Aorta (tissue), 5 donors: ENCODE measurements at regions not wholly inside any gene's neighbourhood (a gene's known extent, or its start where the extent isn't known, plus 50 kb on each side); places are given as distances from the start of the nearest gene placed in this dataset.

Source experiments
- ATAC-seq: fragments of 200-7000 bp; cut with Tn5 transposase; one replicate; pipeline ENCODE4 v1.9.1; 2022; ENCODE audit warnings: moderate library complexity; ENCODE audit not compliant: low FRiP score
- DNase-seq, 2 donors: peaks; one replicate each; pipeline ENCODE4 v3.0.0-alpha.2; 2020
- H3K27ac ChIP-seq, 2 donors: one replicate each; pipeline ENCODE4 v1.5.1; 2013; ENCODE audit warnings: low read length in 2 of 2, mild to moderate bottlenecking in 2 of 2, moderate library complexity in 2 of 2, control low read depth in 1 of 2, inconsistent platforms in 1 of 2, low read depth in 1 of 2
- H3K27me3 ChIP-seq, 2 donors: one replicate each; pipeline ENCODE4 v1.6.1; 2013; ENCODE audit warnings: control low read depth in 1 of 2, low read length in 1 of 2, mild to moderate bottlenecking in 1 of 2, moderate library complexity in 1 of 2; ENCODE audit not compliant: insufficient read depth in 2 of 2, control insufficient read depth in 1 of 2
- H3K36me3 ChIP-seq, 2 donors: one replicate each; pipeline ENCODE4 v1.6.1; 2013; ENCODE audit warnings: control low read depth in 1 of 2, low read length in 1 of 2, mild to moderate bottlenecking in 1 of 2; ENCODE audit not compliant: insufficient read depth in 2 of 2, control insufficient read depth in 1 of 2
- H3K4me1 ChIP-seq, 2 donors: one replicate each; pipeline ENCODE4 v1.6.1; 2013; ENCODE audit warnings: low read length in 2 of 2, control low read depth in 1 of 2, mild to moderate bottlenecking in 1 of 2, moderate library complexity in 1 of 2; ENCODE audit not compliant: insufficient read depth in 2 of 2, control insufficient read depth in 1 of 2
- H3K4me3 ChIP-seq, 2 donors: one replicate each; pipeline ENCODE4 v1.5.1; 2013; ENCODE audit warnings: low read length in 2 of 2, control low read depth in 1 of 2, mild to moderate bottlenecking in 1 of 2
- H3K9me3 ChIP-seq: one replicate; pipeline ENCODE4 v1.6.1; 2013; ENCODE audit warnings: mild to moderate bottlenecking, low read length; ENCODE audit not compliant: control insufficient read depth
- WGBS, 2 donors: extraction: QIAGEN DNeasy Blood & Tissue Kit; methylation state at CpG; one replicate each; pipeline ENCODE4 v1.1.7; 2013; 5-methylcytosine and 5-hydroxymethylcytosine counted together
- intact Hi-C, 2 donors: fragments of 100-400 bp; cut with DNase I; formaldehyde crosslinking; loops; one replicate each; pipeline versions ENCODE4 v1.14.2 to v1.15.0; 2022
- donor health status: healthy with polysubstance abuse.
- donor health status: Bipolar disorder and iron deficiency.
- donor health status: DM: no; HTN: no; CAD: no.
- donor health status: DM: no; HTN: no; CAD: no.
- donor health status: DM: yes; HTN: yes; CAD: no.

DNA sequence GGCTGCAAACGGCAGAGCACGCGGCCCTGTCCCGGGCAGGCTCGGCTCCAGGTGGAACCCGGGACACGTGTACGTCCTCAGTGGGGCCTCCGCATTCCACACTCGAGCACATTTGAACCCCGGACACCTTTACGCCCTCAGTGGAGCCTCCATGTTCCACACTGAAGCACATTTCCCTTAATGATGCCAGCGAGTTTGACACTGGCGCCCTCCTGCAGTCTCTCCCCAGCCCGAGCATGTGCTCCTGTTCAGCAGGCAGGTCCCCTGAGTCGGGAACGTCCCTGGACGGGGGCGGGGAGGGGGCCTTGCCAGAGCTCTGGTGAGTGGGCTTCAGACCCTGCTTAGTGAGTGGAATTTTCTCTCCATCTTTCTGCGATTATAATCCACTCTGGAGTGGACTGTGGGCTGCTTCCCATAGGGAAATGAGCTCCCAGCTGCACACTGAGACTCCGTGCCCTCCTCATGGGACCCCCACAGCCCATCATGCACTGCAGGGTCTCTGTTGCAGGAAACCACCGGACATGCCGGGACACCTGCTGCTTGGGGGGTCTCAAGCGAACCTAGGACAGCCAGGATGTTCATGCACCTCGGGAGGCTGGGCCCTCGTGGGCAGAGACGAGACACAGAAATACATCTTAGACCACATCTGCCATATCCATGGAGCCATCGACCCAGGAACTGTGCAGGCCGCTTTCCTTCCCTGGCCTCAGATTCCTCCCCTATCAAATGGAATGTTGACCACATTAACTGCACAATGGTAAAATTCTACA is 70.3 kb upstream of the SNTG2 start:
- WGBS, 2 donors, result 85% methylated on average over 29 of the region's 29 CpGs
- ATAC-seq, result no peak
- intact Hi-C loops, result no loop called here

DNA sequence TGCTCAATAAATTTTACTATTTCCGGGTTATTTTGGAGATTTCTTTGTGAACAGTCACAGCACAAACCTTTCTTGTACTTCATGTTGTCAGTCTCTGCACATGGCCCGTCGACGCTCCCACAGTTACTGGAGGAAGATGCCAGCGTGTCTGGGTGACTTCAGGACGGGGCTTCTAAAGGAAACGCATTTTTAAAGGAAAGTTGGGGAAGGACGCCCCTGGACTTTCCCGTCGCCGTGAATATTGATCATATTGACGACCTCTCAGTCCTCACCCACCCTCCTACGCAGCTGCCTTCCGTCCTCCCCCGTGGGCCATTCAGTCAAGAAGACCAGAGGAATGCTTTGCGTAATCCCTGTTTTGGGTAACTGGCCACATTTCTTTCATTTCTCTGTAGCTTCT is 71.1 kb upstream of the SNTG2 start:
- Histone ChIP-seq H3K4me1 (no peaks in the 10 kb centered on the region), H3K4me3 (no peak overlapping the region), H3K9me3 (no peaks in the 10 kb centered on the region), H3K27ac (no peak overlapping the region), H3K27me3 (no peaks in the 10 kb centered on the region), H3K36me3 (no peaks in the 10 kb centered on the region)
- DNase-seq, result no peak
- no peak for ATAC-seq
- intact Hi-C loops, result no loop called here
- WGBS, 2 donors, result 91 to 93% methylated on average over 16 of the region's 16 CpGs

More for the DNA sequence above, 70.3 kb upstream of the SNTG2 start:
- Histone ChIP-seq H3K36me3 (no peaks in the 10 kb centered on the region), H3K27ac (no peak overlapping the region), H3K9me3 (no peaks in the 10 kb centered on the region), H3K4me3 (no peak overlapping the region), H3K27me3 (no peaks in the 10 kb centered on the region), H3K4me1 (no peaks in the 10 kb centered on the region)
- peak in 1 of 2 donors; percentile 60 for DNase-seq

DNA sequence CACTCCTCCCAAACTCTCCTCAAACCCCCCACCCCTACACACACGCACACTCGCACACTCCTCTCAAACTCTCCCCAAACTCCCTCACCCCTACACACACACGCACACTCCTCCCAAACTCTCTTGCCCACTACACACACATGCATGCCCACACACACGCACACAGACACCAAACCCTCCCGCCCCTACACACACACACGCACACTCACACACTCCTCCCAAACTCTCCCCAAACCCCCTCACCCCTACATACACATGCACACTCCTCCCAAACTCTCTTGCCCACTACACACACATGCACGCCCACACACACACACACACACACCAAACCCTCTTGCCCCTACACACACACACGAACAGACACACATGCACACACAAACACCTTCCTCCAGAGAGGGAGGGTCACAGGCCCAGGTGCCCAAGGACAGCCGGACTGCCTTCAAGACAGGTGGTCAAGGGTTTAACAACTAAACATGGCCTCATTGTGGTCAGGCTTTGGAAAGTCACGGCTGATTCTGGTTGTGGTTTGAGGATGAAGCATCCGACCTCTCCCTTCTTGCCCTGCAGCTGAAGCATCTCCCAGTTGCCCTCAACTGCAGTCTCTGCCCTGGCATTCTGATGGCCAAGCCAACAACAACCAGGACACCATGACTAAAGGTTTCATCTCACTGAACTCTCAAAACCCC is 72.3 kb upstream of the SNTG2 start:
- H3K36me3 ChIP-seq, result no peaks in the 10 kb centered on the region
- 87 to 88% methylated on average over 11 of the region's 11 CpGs for WGBS, 2 donors
- ATAC-seq, result no peak

DNA sequence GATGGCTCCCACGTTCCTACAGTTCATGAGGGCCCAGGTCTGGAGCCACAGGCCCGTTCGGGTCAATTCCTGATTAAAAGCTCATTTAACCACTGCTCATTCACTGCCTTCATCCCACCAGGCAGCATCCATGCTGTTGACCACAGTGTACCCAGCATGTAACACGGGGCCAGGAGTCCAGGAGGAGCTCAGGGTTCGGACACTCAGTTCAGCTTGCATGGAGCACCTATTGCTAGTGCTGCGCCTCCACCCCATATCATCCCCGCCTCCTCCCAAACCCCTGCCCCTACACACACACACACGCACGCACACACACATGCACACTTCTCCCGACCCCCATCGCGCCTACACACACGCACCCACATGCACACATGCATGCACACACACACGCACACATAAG is 72.9 kb upstream of the SNTG2 start:
- no peak overlapping the region for H3K4me3 ChIP-seq

More for the DNA sequence above, 72.3 kb upstream of the SNTG2 start:
- Histone ChIP-seq H3K4me3 (no peak overlapping the region), H3K27me3 (no peaks in the 10 kb centered on the region), H3K9me3 (no peaks in the 10 kb centered on the region), H3K4me1 (no peaks in the 10 kb centered on the region), H3K27ac (no peak overlapping the region)
- DNase-seq, result no peak
- intact Hi-C loops, result no loop called here

DNA sequence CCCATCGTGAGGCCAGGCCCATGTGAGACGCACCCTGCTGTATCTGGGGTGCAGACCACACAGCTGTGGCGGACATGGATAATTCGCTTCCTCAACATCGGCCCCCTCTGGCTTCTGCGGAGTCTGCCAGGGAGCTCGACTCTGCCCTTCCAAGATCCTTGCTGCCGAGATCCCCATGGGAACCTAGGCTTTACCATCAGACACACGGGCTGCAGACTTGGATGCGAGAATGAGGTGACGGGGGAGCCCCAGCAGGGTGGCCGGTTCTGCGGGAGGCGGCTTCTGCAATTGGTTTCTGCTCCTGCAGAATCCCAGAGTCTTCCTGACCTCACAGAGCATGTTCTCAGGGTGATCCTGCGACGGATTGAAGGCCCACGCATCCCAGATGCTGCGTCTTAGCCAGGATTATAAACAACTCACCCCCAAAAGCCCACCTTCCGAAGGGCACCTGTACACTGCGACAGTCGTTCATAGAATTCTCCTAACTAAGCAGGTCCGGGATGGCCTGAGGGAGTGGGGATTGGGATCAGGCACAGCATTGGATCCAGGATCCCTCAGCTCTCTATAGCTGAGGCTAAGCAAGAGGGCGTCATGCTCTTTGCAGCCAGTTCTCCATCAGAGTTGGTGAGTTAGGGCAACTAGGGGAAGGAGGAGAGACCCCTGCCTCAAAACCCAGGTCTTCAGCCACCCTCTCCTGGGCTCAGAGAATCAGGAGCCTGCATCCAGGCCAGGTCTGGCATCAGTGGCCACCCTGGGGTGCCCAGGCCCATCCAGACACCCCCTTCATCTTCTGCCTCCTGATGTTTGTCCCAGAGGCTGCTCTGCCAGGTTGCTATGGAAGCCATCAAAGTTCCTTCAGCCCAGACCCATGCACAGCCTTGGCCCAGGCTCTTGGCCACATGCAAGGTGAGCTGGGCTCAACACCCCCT is 74.7 kb upstream of the SNTG2 start:
- ATAC-seq (no peak), DNase-seq (peak in 1 of 2 donors; percentile 62)
- H3K27ac ChIP-seq, result no peak overlapping the region
- H3K27me3 ChIP-seq, result no peaks in the 10 kb centered on the region
- no peaks in the 10 kb centered on the region for H3K4me1 ChIP-seq
- 83 to 88% methylated on average over 23 of the region's 23 CpGs for WGBS, 2 donors
- no peak overlapping the region for H3K4me3 ChIP-seq
- intact Hi-C loops, result no loop called here
- H3K9me3 ChIP-seq, result no peaks in the 10 kb centered on the region
- H3K36me3 ChIP-seq, result no peaks in the 10 kb centered on the region

More for the DNA sequence above, 72.9 kb upstream of the SNTG2 start:
- Histone ChIP-seq H3K4me1 (no peaks in the 10 kb centered on the region), H3K36me3 (no peaks in the 10 kb centered on the region), H3K9me3 (no peaks in the 10 kb centered on the region), H3K27me3 (no peaks in the 10 kb centered on the region), H3K27ac (no peak overlapping the region)
- WGBS, 2 donors, result 91 to 92% methylated on average over 14 of the region's 14 CpGs
- DNase-seq, result no peak
- intact Hi-C loops, result no loop called here
- no peak for ATAC-seq

DNA sequence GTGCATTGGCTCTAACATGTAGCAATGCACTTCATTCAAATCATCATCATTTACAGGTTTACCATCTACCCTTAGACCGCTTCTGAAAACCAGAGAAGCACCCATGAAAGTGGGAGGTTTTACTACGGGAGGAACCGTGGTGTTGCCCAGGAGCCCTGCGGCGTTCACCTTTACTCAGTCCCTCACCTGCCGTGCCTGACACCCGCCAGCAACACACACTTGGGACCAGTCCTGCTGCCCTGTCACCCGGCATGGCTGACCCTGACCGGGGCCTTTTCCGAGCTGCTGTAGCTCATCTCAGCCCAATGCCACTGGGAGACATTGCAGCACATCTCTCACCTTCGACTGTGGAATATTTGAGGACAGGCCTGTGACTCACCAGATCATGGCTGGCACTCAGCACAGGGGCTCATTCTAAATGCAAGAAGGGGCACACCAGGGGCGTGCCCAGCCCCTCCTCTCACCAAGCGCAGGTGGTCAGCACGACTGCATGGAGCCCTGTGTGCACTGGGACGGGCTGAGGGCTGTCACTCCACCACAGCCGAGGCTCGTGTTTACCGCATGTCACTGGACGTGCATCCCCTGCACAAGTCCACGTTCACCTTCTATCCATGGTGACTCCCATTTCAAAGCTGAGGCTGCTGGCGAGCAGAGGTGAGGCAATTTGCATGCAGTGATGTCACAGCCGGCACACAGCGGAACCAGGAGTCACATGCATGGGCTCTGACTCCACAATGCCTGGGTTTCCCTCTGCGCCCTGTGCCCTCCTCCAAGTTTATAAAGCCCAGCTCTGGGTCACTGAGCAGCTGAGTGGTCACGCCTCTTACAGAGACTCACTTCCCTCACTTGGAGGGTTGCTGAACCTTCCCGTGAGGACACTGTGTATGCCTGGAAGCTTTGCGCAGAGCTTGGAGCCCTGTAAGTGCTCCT is 76.7 kb upstream of the SNTG2 start:
- intact Hi-C loops, result no loop called here
- WGBS, 2 donors, result 70 to 79% methylated on average over 27 of the region's 27 CpGs
- no peaks in the 10 kb centered on the region for H3K9me3 ChIP-seq
- no peaks in the 10 kb centered on the region for H3K36me3 ChIP-seq
- no peaks in the 10 kb centered on the region for H3K4me1 ChIP-seq
- H3K4me3 ChIP-seq, result no peak overlapping the region
- H3K27ac ChIP-seq, result no peak overlapping the region
- H3K27me3 ChIP-seq, result no peaks in the 10 kb centered on the region
- no peak for DNase-seq
- ATAC-seq, result no peak

DNA sequence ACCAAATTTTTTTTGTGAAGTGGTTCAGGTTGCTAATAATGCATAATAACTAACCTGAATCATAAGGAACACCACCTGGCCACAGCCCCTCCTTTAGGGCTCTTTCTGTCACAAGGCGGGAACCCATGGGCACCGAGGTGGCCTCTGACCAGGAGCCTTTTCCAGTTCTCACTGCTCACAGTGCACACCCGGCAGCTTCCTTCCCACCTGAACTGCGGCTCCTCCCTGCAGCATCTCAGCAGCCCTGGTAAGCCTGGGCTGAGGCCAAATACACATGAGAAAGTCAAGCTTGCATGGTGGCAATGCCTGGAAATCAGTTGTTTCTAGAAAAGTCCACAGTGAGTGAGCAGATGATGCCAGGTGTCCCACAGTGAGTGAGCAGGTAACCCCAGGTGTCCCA is 77.6 kb upstream of the SNTG2 start:
- H3K27me3 ChIP-seq, result no peaks in the 10 kb centered on the region
- no peaks in the 10 kb centered on the region for H3K4me1 ChIP-seq
- DNase-seq, result no peak
- no peaks in the 10 kb centered on the region for H3K9me3 ChIP-seq
- H3K4me3 ChIP-seq, result no peak overlapping the region
- no peaks in the 10 kb centered on the region for H3K36me3 ChIP-seq
- H3K27ac ChIP-seq, result no peak overlapping the region
- WGBS, 2 donors, result 86 to 93% methylated on average over 4 of the region's 4 CpGs
- intact Hi-C loops, result no loop called here
- ATAC-seq, result no peak
